HEK293 (cell line): ENCODE measurements at regions not wholly inside any gene's neighbourhood (a gene's known extent, or its start where the extent isn't known, plus 50 kb on each side); places are given as distances from the start of the nearest gene placed in this dataset.

ENCODE experiments used
- EGR2 ChIP-seq: fragments of 450-650 bp; formaldehyde crosslinking; IDR thresholded peaks from 2 replicates; pipeline ENCODE4 v1.5.1; 2016; ENCODE audit warnings: low read depth, missing biosample characterization, missing genetic modification characterization
- PBX3 ChIP-seq: sonication (generic); formaldehyde crosslinking; IDR thresholded peaks from 2 replicates; pipeline ENCODE4 v1.8.1; 2022; ENCODE audit warnings: mild to moderate bottlenecking, moderate library complexity, missing genetic modification reagents
- ZNF239 ChIP-seq: fragments of 450-650 bp; formaldehyde crosslinking; IDR thresholded peaks from 2 replicates; pipeline ENCODE4 v1.5.1; 2016; ENCODE audit warnings: missing biosample characterization, missing genetic modification characterization
- TF ChIP-seq, protein P1 (sequence below): fragments of 450-650 bp; formaldehyde crosslinking; IDR thresholded peaks from 2 replicates; pipeline ENCODE4 v1.5.1; 2016; ENCODE audit warnings: missing biosample characterization, missing genetic modification characterization

- TF ChIP-seq ZNF239 (tag by site-specific recombination) = no peak
- TF ChIP-seq PBX3 (CRISPR knock-in tag) = no peak
- TF ChIP-seq EGR2 (tag by site-specific recombination) = no peak
- TF ChIP-seq, protein P1, sequence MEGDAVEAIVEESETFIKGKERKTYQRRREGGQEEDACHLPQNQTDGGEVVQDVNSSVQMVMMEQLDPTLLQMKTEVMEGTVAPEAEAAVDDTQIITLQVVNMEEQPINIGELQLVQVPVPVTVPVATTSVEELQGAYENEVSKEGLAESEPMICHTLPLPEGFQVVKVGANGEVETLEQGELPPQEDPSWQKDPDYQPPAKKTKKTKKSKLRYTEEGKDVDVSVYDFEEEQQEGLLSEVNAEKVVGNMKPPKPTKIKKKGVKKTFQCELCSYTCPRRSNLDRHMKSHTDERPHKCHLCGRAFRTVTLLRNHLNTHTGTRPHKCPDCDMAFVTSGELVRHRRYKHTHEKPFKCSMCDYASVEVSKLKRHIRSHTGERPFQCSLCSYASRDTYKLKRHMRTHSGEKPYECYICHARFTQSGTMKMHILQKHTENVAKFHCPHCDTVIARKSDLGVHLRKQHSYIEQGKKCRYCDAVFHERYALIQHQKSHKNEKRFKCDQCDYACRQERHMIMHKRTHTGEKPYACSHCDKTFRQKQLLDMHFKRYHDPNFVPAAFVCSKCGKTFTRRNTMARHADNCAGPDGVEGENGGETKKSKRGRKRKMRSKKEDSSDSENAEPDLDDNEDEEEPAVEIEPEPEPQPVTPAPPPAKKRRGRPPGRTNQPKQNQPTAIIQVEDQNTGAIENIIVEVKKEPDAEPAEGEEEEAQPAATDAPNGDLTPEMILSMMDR = no peak
Observed at GRCh38 chr15:98228846-98229245, 268.3 kb downstream of the ARRDC4 start.
